GM23338 (cell line): ENCODE measurements at regions not wholly inside any gene's neighbourhood (a gene's known extent, or its start where the extent isn't known, plus 50 kb on each side); places are given as distances from the start of the nearest gene placed in this dataset.

Source experiments
- ATAC-seq: fragments of 200-7000 bp; cut with Tn5 transposase; 3 replicates; pipeline ENCODE4 v1.9.1; 2020
- DNase-seq: peaks from one replicate; pipeline ENCODE4 v3.0.0-alpha.2; 2015; ENCODE audit warnings: low spot score
- H2AFZ ChIP-seq: fragments of 200-600 bp; sonication (generic); 2 replicates; pipeline ENCODE4 v1.8.0; 2016; ENCODE audit warnings: antibody characterized with exemption, mild to moderate bottlenecking, moderate library complexity
- H3F3A ChIP-seq: fragments of 200-600 bp; sonication (generic); replicated peaks from 2 replicates; pipeline ENCODE4 v1.8.0; 2017; ENCODE audit warnings: antibody characterized with exemption, mixed run types, low read depth
- H3K27ac ChIP-seq: fragments of 200-600 bp; sonication (generic); 2 replicates; pipeline ENCODE4 v1.6.1; 2016; ENCODE audit warnings: low read depth
- H3K27me3 ChIP-seq: fragments of 200-600 bp; sonication (generic); 2 replicates; pipeline ENCODE4 v1.8.0; 2016; ENCODE audit warnings: mild to moderate bottlenecking, mixed run types, moderate library complexity; ENCODE audit not compliant: insufficient read depth
- H3K36me3 ChIP-seq: fragments of 200-600 bp; sonication (generic); 2 replicates; pipeline ENCODE4 v1.8.0; 2016; ENCODE audit warnings: mild to moderate bottlenecking; ENCODE audit not compliant: insufficient read depth
- H3K4me1 ChIP-seq: fragments of 200-600 bp; sonication (generic); 2 replicates; pipeline ENCODE4 v1.8.0; 2016; ENCODE audit warnings: mild to moderate bottlenecking, moderate library complexity; ENCODE audit not compliant: insufficient read depth
- H3K4me2 ChIP-seq: fragments of 200-600 bp; sonication (generic); 2 replicates; pipeline ENCODE4 v1.7.1; 2017; ENCODE audit warnings: mixed run types
- H3K4me3 ChIP-seq: fragments of 200-600 bp; sonication (generic); 2 replicates; pipeline ENCODE4 v1.6.1; 2016; ENCODE audit warnings: mixed run types
- H3K79me2 ChIP-seq: fragments of 200-600 bp; sonication (generic); replicated peaks from 2 replicates; pipeline ENCODE4 v1.8.0; 2017; ENCODE audit warnings: mild to moderate bottlenecking; ENCODE audit not compliant: insufficient read depth
- H3K9me2 ChIP-seq: fragments of 200-600 bp; sonication (generic); 2 replicates; pipeline ENCODE4 v1.8.0; 2017; ENCODE audit not compliant: insufficient read depth
- H4K20me1 ChIP-seq: fragments of 200-600 bp; sonication (generic); replicated peaks from 2 replicates; pipeline ENCODE4 v1.8.0; 2017; ENCODE audit warnings: mild to moderate bottlenecking; ENCODE audit not compliant: insufficient read depth
- H3K27ac Mint-ChIP-seq: 2 replicates; pipeline ENCODE4 v1.8.0; 2020; ENCODE audit warnings: inconsistent platforms, mild to moderate bottlenecking, moderate library complexity, mixed read lengths
- H3K27me3 Mint-ChIP-seq: 3 replicates; pipeline ENCODE4 v1.8.0; 2022; ENCODE audit warnings: low read depth, mild to moderate bottlenecking, moderate library complexity, mixed read lengths, inconsistent platforms; ENCODE audit not compliant: insufficient read depth, poor library complexity
- H3K36me3 Mint-ChIP-seq: 3 replicates; pipeline ENCODE4 v1.8.0; 2021; ENCODE audit warnings: low read depth, mild to moderate bottlenecking, inconsistent platforms, moderate library complexity, mixed read lengths
- H3K4me1 Mint-ChIP-seq: 3 replicates; pipeline ENCODE4 v1.8.0; 2020; ENCODE audit warnings: mild to moderate bottlenecking, inconsistent platforms, mixed read lengths
- H3K4me3 Mint-ChIP-seq: 3 replicates; pipeline ENCODE4 v1.8.0; 2021; ENCODE audit warnings: moderate library complexity, mild to moderate bottlenecking, inconsistent platforms, mixed read lengths
- H3K9me3 Mint-ChIP-seq: 3 replicates; pipeline ENCODE4 v1.8.0; 2020; ENCODE audit warnings: moderate library complexity, mild to moderate bottlenecking, inconsistent platforms, mixed read lengths
- CREB1 ChIP-seq: fragments of 250-450 bp; sonication (Bioruptor Pico); IDR thresholded peaks from 2 replicates; pipeline ENCODE4 v1.5.0; 2020; ENCODE audit warnings: low read depth, mild to moderate bottlenecking, moderate library complexity
- ETS1 ChIP-seq: IDR thresholded peaks from 2 replicates; pipeline ENCODE4 v1.6.1; 2016; ENCODE audit warnings: antibody characterized with exemption
- EZH2phosphoT487 ChIP-seq: fragments of 200-600 bp; sonication (generic); IDR thresholded peaks from one replicate; pipeline ENCODE4 v1.8.1; 2018; ENCODE audit warnings: antibody characterized with exemption; ENCODE audit not compliant: unreplicated experiment
- NANOG ChIP-seq: IDR thresholded peaks from 2 replicates; pipeline ENCODE4 v1.6.1; 2016; ENCODE audit warnings: antibody characterized with exemption, borderline replicate concordance
- POLR2AphosphoS5 ChIP-seq: IDR thresholded peaks from 2 replicates; pipeline ENCODE4 v1.6.1; 2016; ENCODE audit warnings: antibody characterized with exemption, low read depth
- STAT1 ChIP-seq: IDR thresholded peaks from one replicate; pipeline ENCODE4 v1.6.1; 2016; ENCODE audit warnings: antibody characterized with exemption; ENCODE audit not compliant: unreplicated experiment
- ZNF114 ChIP-seq: fragments of 250-450 bp; sonication (Bioruptor Pico); IDR thresholded peaks from 2 replicates; pipeline ENCODE4 v1.5.0; 2020; ENCODE audit warnings: mild to moderate bottlenecking, moderate library complexity
- ZNF331 ChIP-seq: fragments of 250-450 bp; sonication (Bioruptor Pico); IDR thresholded peaks from 2 replicates; pipeline ENCODE4 v1.5.0; 2020; ENCODE audit warnings: low read depth, mild to moderate bottlenecking, moderate library complexity
- TF ChIP-seq, protein P1 (sequence below): fragments of 250-450 bp; sonication (Bioruptor Pico); IDR thresholded peaks from 2 replicates; pipeline ENCODE4 v1.5.0; 2020; ENCODE audit warnings: mild to moderate bottlenecking, moderate library complexity

GRCh38 chr4:108405586-108405985 lies 214.8 kb upstream of the RPL34 start:
- no peaks in the 10 kb centered on the region for H4K20me1 ChIP-seq
- Mint-ChIP-seq H3K27me3 (peaks cover 2% of the 10 kb centered on the region), H3K27ac (no peak overlapping the region), H3K4me1 (peaks cover under 1% of the 10 kb centered on the region; the same call in 2 of the 3 replicates), H3K4me3 (no peak overlapping the region), H3K36me3 (peaks cover 4% of the 10 kb centered on the region; the same call in 1 of the 3 replicates), H3K9me3 (peaks cover 23% of the 10 kb centered on the region)
- no peaks in the 10 kb centered on the region for H3K27me3 ChIP-seq
- H3K9me2 ChIP-seq: no peaks in the 10 kb centered on the region
- H3K4me3 ChIP-seq: no peak overlapping the region
- no peak overlapping the region for H3K4me2 ChIP-seq
- no peaks in the 10 kb centered on the region for H3F3A ChIP-seq
- ATAC-seq (no peak), DNase-seq (no peak)
- H3K79me2 ChIP-seq: no peaks in the 10 kb centered on the region
- no peaks in the 10 kb centered on the region for H3K4me1 ChIP-seq
- H3K36me3 ChIP-seq: no peaks in the 10 kb centered on the region
- H2AFZ ChIP-seq: no peak overlapping the region
- TF ChIP-seq STAT1 (no peak), POLR2AphosphoS5 (no peak), ZNF331 (no peak), CREB1 (no peak), ZNF114 (CRISPR knock-in tag) (no peak), NANOG (no peak), EZH2phosphoT487 (no peak), ETS1 (no peak)
- TF ChIP-seq, protein P1, sequence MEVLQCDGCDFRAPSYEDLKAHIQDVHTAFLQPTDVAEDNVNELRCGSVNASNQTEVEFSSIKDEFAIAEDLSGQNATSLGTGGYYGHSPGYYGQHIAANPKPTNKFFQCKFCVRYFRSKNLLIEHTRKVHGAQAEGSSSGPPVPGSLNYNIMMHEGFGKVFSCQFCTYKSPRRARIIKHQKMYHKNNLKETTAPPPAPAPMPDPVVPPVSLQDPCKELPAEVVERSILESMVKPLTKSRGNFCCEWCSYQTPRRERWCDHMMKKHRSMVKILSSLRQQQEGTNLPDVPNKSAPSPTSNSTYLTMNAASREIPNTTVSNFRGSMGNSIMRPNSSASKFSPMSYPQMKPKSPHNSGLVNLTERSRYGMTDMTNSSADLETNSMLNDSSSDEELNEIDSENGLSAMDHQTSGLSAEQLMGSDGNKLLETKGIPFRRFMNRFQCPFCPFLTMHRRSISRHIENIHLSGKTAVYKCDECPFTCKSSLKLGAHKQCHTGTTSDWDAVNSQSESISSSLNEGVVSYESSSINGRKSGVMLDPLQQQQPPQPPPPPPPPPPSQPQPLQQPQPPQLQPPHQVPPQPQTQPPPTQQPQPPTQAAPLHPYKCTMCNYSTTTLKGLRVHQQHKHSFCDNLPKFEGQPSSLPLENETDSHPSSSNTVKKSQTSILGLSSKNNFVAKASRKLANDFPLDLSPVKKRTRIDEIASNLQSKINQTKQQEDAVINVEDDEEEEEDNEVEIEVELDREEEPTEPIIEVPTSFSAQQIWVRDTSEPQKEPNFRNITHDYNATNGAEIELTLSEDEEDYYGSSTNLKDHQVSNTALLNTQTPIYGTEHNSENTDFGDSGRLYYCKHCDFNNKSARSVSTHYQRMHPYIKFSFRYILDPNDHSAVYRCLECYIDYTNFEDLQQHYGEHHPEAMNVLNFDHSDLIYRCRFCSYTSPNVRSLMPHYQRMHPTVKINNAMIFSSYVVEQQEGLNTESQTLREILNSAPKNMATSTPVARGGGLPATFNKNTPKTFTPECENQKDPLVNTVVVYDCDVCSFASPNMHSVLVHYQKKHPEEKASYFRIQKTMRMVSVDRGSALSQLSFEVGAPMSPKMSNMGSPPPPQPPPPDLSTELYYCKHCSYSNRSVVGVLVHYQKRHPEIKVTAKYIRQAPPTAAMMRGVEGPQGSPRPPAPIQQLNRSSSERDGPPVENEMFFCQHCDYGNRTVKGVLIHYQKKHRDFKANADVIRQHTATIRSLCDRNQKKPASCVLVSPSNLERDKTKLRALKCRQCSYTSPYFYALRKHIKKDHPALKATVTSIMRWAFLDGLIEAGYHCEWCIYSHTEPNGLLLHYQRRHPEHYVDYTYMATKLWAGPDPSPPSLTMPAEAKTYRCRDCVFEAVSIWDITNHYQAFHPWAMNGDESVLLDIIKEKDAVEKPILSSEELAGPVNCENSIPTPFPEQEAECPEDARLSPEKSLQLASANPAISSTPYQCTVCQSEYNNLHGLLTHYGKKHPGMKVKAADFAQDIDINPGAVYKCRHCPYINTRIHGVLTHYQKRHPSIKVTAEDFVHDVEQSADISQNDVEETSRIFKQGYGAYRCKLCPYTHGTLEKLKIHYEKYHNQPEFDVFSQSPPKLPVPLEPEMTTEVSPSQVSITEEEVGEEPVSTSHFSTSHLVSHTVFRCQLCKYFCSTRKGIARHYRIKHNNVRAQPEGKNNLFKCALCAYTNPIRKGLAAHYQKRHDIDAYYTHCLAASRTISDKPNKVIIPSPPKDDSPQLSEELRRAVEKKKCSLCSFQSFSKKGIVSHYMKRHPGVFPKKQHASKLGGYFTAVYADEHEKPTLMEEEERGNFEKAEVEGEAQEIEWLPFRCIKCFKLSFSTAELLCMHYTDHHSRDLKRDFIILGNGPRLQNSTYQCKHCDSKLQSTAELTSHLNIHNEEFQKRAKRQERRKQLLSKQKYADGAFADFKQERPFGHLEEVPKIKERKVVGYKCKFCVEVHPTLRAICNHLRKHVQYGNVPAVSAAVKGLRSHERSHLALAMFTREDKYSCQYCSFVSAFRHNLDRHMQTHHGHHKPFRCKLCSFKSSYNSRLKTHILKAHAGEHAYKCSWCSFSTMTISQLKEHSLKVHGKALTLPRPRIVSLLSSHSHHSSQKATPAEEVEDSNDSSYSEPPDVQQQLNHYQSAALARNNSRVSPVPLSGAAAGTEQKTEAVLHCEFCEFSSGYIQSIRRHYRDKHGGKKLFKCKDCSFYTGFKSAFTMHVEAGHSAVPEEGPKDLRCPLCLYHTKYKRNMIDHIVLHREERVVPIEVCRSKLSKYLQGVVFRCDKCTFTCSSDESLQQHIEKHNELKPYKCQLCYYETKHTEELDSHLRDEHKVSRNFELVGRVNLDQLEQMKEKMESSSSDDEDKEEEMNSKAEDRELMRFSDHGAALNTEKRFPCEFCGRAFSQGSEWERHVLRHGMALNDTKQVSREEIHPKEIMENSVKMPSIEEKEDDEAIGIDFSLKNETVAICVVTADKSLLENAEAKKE (CRISPR knock-in tag): no peak
- H3K27ac ChIP-seq: no peak overlapping the region
